ENCODE measurements at regions not wholly inside any gene's neighbourhood (a gene's known extent, or its start where the extent isn't known, plus 50 kb on each side); places are given as distances from the start of the nearest gene placed in this dataset.

DNA sequence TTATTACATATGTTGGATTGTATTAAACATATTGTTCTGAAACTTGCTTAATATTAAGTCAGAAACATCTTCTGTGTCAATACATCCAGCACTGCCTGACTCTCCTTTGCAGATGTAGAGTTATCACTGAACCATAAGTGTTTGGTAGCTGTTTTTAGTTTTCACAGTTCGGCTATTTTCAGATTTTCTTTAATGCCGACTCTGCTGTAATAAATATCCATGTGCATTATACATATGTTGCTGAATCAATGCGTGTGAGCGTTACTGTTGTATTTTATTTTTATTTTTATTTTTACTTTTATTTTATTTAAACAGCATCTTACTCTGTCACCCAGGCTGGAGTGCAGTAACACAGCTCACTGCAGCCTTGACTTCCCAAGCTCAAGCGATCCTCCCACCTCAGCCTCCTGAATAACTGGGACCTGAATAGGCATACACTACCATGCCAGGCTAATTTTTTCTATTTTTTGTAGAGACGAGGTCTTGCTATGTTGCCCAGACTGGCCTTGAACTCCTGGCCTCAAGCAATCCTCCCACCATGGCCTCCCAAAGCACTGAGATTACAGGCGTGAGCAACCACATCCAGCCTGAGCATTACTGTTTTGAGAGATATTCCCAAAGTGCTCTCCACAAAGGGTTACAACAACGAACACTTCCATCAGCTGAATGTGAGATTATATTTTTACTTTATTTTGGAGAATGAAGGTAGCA, 50.7 kb upstream of the NOCT start:
- DNase-seq (ENCODE audit: low read depth): no peak

GRCh38 chr4:138963412-138963811, 52.2 kb upstream of the NOCT start:
- DNase-seq (ENCODE audit: low read depth): no peak

DNA sequence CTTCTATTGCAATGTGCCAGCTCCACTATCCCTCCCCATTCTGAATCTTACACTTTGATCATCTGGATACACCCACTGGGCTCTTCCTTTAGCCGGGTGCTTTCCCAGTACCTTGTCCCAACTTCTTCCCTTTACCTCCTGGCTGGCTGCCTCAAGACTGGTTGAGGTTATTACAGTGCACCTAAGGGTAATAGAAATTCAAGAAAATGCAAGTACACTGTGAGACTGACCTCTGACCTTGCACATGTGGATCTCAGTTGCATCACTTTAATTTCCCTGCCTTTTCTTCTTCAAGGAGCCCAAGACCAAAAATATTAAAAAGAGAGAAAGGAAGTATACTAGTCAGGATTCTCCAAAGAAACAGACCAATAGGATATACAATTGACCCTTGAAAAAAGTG, 53.9 kb upstream of the NOCT start:
- no peak for DNase-seq (ENCODE audit: low read depth)

GRCh38 chr4:138961129-138961528, 54.5 kb upstream of the NOCT start:
- no peak for DNase-seq (ENCODE audit: low read depth)

DNA sequence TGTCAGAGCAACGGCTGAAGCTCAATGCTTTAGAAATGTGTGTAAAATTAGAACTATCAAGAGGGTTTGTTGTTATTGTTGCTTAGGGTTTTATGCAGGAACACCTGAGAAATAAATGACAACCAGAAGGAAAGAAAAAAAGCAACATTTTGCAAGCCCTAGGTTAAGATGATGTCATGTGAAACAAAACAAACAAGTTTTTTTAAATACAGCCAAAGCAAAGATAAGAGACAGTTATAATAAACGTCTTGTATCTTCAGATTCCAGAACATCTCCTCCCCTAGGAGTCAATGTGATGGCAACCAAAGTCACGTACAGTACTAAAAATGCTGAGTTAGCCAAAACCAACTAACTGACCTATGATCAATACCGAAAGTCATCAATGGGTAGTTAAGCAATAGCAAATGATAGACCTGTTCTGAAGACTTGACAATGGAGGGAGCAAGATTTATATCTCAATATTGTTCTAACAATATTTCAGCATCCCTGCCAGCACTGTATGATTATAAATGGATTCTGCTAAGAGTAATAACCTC, 55.3 kb upstream of the NOCT start:
- no peak for DNase-seq (ENCODE audit: low read depth)

DNA sequence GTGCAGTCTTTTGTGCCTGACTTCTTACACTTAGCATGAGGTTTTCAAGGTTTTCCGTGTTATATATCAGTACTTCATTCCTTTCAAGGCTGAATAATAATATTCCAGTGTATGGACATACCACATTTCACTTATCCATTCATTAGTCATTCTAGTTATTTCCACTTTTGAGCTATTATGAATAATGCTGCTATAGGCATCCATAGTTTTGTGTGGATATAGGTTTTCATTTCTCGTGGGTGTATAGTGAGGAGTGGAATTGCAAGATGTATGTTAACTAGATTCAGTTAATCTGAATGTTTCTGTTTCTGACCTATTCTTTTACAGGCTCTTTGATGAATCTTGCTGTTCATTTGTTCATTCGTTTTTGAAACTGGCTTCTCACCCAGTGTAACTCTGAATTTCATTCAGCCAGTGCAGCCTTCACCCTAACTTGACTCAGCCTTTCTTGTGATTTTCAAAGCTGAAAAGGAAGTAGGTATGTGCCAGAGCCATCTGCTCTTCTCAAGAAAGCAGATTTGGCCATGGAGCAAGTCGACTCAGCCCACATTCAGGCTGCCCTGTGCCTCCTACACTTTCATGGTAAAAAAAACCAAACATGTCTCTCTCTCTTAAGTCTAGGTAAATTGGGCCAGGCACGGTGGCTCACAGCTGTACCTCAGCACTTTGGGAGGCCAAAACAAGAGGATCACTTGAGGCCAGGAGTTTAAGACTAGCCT, 56.3 kb upstream of the NOCT start:
- no peak for DNase-seq (ENCODE audit: low read depth)

DNA sequence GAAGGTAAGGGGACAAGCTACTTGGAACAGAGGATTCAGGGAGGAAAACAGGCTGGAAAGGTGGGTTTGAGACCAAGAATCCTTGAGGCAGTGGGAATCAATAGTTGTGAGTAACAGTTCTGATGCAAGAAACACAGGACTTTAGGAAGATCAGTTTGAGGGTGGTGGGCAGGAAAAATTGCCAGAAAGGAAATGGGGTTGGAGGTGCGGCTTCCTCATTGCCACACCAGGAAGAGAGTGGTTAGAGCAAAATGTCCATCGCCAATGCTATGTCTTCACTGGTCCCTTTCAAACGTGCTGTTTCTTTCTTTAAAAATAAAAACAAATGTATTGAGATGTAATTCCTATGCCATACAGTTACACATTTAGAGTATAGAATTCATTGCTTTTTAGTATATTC, 57.1 kb upstream of the NOCT start:
- DNase-seq (ENCODE audit: low read depth): no peak

DNA sequence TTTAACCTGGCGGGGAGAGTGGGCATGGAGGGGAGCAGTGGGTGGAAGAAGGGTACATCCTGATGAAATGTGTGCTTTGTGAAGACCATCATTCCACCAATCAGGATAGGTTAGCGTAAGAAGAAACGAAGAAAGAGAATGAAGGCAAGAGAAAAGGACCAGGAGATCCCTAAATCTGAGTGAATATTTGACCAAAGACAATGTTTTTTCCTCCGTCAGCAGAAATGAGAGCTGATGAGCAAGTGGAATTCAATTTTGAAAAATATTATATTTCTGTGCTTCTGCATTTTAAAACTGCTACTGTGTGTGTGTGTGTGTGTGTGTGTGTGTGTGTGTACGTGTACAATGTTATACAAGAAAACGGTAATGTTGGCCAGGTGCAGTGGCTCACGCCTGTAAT, 58.3 kb upstream of the NOCT start:
- no peak for DNase-seq (ENCODE audit: low read depth)

DNA sequence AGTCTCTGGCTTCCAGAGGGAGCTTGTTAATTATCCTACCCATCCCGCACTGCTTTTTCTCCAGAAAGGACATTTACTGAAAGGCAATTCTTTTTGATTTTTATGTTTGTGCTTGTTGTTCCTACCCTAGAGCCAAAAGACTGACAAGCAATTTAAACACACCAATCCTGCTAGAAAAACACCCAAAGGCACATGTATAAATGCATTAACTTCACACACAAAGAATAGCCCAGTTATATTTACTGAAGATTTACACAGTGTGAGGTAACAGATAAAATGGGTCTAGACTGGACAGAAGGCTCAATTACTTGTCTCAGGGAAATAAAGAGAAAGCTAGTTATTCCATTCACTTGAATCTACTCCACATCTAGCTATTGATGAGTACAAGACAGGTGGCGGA, 61.2 kb upstream of the NOCT start:
- DNase-seq (ENCODE audit: low read depth): no peak

GRCh38 chr4:138953961-138954371, 61.6 kb upstream of the NOCT start:
- no peak for DNase-seq (ENCODE audit: low read depth)

DNA sequence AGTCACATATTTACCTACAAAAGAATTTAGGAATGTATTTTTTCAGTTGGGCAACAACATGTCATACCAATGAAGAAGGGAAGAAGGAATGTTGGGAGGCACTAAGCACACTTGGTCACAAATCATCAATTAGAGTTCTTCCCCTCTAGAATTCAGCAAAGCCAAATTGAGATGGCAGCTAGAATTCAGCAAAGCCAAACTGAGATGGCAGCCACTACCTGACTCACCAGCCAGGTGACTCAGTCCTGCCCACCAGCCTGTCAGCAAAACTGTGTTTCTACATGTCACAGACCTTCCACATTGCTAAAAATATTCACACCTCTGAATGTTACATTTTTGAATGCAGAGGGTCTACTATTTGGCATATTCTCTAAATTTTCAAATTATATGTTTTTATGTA, 63.2 kb upstream of the NOCT start:
- no peak for DNase-seq (ENCODE audit: low read depth)

DNA sequence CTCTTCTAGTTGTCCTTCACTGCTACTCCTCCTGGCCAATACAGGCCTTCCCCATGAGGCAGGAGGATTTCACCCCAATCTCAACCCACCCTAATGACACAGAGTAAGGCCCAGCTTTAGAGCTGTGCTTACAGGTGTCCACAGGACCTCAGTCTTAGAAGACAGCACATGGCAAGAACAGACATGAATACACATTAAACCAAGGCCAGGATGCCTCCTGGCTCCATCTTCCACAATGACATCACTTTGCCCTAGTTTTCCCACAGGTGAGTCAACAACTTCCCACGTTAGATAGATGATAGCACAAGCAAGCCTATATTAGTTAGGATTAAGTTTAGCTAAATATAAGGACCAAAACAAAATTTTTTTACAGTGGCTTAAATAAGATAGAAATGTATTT, 63.8 kb upstream of the NOCT start:
- no peak for DNase-seq (ENCODE audit: low read depth)

GRCh38 chr4:138949866-138950265, 65.7 kb upstream of the NOCT start:
- no peak for DNase-seq (ENCODE audit: low read depth)

DNA sequence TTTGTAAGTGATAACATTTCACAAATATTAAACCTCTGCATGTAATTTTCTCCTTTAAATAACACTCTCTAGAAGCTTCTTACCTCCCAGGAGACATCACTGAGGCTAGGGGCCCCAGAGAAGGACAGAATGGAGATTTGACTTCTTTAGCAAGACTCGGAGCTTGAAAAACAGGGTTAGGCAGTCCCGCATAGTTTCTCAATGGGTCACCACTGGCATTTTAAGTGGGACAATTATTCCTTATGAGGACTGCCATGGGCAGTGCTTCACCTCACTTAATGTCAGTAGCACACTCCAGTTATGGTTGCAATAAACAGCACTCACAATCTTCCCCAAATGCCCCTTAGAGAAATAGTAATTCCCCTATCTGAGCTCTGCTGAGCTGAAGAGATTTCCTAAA, 66.7 kb upstream of the NOCT start:
- DNase-seq (ENCODE audit: low read depth): no peak

DNA sequence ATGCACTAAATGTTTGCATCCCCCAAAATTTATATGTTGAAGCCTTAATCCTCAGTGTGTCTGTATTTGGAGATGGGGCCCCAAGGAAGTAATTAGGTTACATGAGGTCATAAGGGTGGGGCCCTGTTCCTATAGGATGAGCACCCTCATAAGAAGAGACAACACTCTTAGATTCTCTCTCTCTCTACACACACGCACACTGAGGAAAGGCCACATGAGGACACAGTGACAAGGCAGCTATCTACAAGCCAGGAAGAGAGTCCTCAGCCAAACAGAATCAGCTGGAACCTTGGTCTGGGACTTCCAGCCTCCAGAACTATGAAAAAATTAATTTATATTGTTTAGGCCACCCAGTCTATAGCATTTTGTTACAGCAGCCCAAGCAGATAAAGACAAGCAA, 69.3 kb upstream of the NOCT start:
- DNase-seq (ENCODE audit: low read depth): no peak

DNA sequence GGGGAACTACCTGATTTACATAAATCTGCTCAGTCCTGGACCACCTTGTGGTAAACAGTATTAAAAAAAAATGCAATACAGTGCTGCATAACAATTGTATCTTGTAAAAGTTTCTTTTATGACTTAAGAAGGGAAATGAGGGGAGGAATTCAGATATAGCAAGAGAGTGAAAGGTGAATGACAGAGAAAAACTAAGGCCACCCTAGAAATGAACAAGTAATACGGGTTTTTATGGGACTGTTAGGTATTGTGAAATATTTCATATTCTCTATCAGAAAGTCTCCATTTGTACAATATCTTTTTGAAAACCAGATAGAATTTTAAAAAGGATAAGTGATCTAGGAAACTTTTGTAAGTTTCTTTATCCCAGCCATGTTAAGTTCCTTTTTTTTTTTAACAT, 69.7 kb upstream of the NOCT start:
- no peak for DNase-seq (ENCODE audit: low read depth)

DNA sequence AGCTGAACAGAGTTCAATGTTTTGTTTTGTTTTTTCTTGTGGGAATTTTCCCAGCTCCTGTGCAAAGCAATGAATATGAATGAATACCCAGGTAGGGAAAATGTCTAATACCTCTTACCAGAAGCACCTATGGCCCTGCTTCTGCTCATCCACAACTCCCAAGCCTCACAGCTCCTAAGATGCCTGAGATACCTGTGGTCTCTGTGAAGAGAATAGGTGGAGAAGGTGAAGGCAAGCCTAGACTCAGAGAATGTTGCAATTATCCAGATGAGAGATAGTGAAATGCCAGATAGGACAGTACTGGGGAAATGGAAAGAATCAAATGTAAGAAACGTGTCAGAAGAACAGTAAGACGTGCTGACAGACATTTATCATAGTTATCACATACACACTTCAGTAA, 70.2 kb upstream of the NOCT start:
- DNase-seq (ENCODE audit: low read depth): no peak

- DNase-seq (ENCODE audit: low read depth): no peak
These were observed 71.7 kb upstream of the NOCT start for GRCh38 chr4:138943893-138944292.

GRCh38 chr4:138941037-138941436, 74.5 kb upstream of the NOCT start:
- DNase-seq (ENCODE audit: low read depth): no peak

DNA sequence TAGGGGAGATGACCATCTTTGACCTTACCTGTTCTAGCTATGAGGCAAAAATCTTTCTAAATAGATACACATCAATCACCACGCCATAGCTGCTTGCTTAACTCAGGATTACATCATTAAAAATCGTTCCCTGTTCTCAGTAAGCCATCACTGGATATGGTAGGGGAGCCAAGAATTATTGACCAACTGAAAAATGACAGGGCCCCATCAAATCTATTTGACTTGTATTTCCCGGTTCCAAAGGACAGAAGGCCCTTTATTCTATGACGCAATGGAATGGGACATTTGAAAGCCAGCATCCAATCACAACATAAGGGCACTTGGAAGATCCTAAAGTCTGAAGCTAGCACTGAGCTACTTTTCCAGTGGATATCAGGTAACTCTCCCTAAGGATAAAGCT, 75.6 kb upstream of the NOCT start:
- DNase-seq (ENCODE audit: low read depth): no peak

DNA sequence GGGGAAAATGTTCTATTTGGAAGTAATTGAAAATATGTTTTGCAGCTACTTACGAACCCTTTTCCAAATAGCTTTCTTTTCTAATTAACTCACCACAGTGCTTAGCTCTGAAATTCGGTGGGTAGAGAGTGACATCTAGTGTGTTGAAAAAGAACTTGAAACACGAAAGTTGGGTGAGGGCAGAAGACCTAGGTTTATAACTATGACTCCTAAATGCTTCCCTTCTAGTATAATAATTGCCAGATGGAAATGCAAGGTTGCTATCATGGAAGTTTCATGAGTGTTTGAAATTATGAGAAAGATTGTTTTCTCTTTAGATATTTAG, 77.3 kb upstream of the NOCT start:
- DNase-seq (ENCODE audit: low read depth): no peak

- no peak for DNase-seq (ENCODE audit: low read depth)
These were observed 80.3 kb upstream of the NOCT start for GRCh38 chr4:138935135-138935807.

- DNase-seq (ENCODE audit: low read depth): no peak
These were observed 88.5 kb upstream of the NOCT start for GRCh38 chr4:138927072-138927471.
